Sigmoid colon (tissue), 4 donors: ENCODE measurements at regions not wholly inside any gene's neighbourhood (a gene's known extent, or its start where the extent isn't known, plus 50 kb on each side); places are given as distances from the start of the nearest gene placed in this dataset.

Experiments used
- CTCF ChIP-seq, 4 experiments: fragments of 450-650 bp in 3 of 4; fragments of 200-600 bp in 1 of 4; IDR thresholded peaks; one replicate each; pipeline ENCODE4 v1.5.1; 2016 to 2019; ENCODE audit warnings: antibody characterized with exemption in 4 of 4, mild to moderate bottlenecking in 3 of 4, moderate library complexity in 2 of 4
- EP300 ChIP-seq, 4 donors: sonication (generic); formaldehyde crosslinking; IDR thresholded peaks; one replicate each; pipeline ENCODE4 v1.6.1; 2017; ENCODE audit warnings: antibody characterized with exemption in 4 of 4
- POLR2A ChIP-seq, 2 donors: fragments of 450-650 bp; IDR thresholded peaks; one replicate each; pipeline ENCODE4 v1.6.1; 2016; ENCODE audit warnings: antibody characterized with exemption in 2 of 2, mild to moderate bottlenecking in 2 of 2, moderate library complexity in 2 of 2
- POLR2AphosphoS5 ChIP-seq, 4 donors: sonication (generic); formaldehyde crosslinking; IDR thresholded peaks; one replicate each; pipeline ENCODE4 v1.6.1; 2017; ENCODE audit warnings: antibody characterized with exemption in 4 of 4

GRCh38 chr4:125135652-125136051 is 179.1 kb upstream of the FAT4 start:
- TF ChIP-seq CTCF (IDR thresholded peaks at IDR 0.05) (no peak), POLR2A (IDR thresholded peaks at IDR 0.05) (no peak), EP300 (IDR thresholded peaks at IDR 0.05) (no peak), POLR2AphosphoS5 (IDR thresholded peaks at IDR 0.05) (no peak)
